GM23338 (cell line): ENCODE measurements at regions not wholly inside any gene's neighbourhood (a gene's known extent, or its start where the extent isn't known, plus 50 kb on each side); places are given as distances from the start of the nearest gene placed in this dataset.

Experiments
- ATAC-seq: fragments of 200-7000 bp; cut with Tn5 transposase; 3 replicates; pipeline ENCODE4 v1.9.1; 2020
- DNase-seq: peaks from one replicate; pipeline ENCODE4 v3.0.0-alpha.2; 2015; ENCODE audit warnings: low spot score
- H2AFZ ChIP-seq: fragments of 200-600 bp; sonication (generic); 2 replicates; pipeline ENCODE4 v1.8.0; 2016; ENCODE audit warnings: antibody characterized with exemption, mild to moderate bottlenecking, moderate library complexity
- H3F3A ChIP-seq: fragments of 200-600 bp; sonication (generic); replicated peaks from 2 replicates; pipeline ENCODE4 v1.8.0; 2017; ENCODE audit warnings: antibody characterized with exemption, mixed run types, low read depth
- H3K27ac ChIP-seq: fragments of 200-600 bp; sonication (generic); 2 replicates; pipeline ENCODE4 v1.6.1; 2016; ENCODE audit warnings: low read depth
- H3K27me3 ChIP-seq: fragments of 200-600 bp; sonication (generic); 2 replicates; pipeline ENCODE4 v1.8.0; 2016; ENCODE audit warnings: mild to moderate bottlenecking, mixed run types, moderate library complexity; ENCODE audit not compliant: insufficient read depth
- H3K36me3 ChIP-seq: fragments of 200-600 bp; sonication (generic); 2 replicates; pipeline ENCODE4 v1.8.0; 2016; ENCODE audit warnings: mild to moderate bottlenecking; ENCODE audit not compliant: insufficient read depth
- H3K4me1 ChIP-seq: fragments of 200-600 bp; sonication (generic); 2 replicates; pipeline ENCODE4 v1.8.0; 2016; ENCODE audit warnings: mild to moderate bottlenecking, moderate library complexity; ENCODE audit not compliant: insufficient read depth
- H3K4me2 ChIP-seq: fragments of 200-600 bp; sonication (generic); 2 replicates; pipeline ENCODE4 v1.7.1; 2017; ENCODE audit warnings: mixed run types
- H3K4me3 ChIP-seq: fragments of 200-600 bp; sonication (generic); 2 replicates; pipeline ENCODE4 v1.6.1; 2016; ENCODE audit warnings: mixed run types
- H3K79me2 ChIP-seq: fragments of 200-600 bp; sonication (generic); replicated peaks from 2 replicates; pipeline ENCODE4 v1.8.0; 2017; ENCODE audit warnings: mild to moderate bottlenecking; ENCODE audit not compliant: insufficient read depth
- H3K9me2 ChIP-seq: fragments of 200-600 bp; sonication (generic); 2 replicates; pipeline ENCODE4 v1.8.0; 2017; ENCODE audit not compliant: insufficient read depth
- H4K20me1 ChIP-seq: fragments of 200-600 bp; sonication (generic); replicated peaks from 2 replicates; pipeline ENCODE4 v1.8.0; 2017; ENCODE audit warnings: mild to moderate bottlenecking; ENCODE audit not compliant: insufficient read depth
- H3K27ac Mint-ChIP-seq: 2 replicates; pipeline ENCODE4 v1.8.0; 2020; ENCODE audit warnings: inconsistent platforms, mild to moderate bottlenecking, moderate library complexity, mixed read lengths
- H3K27me3 Mint-ChIP-seq: 3 replicates; pipeline ENCODE4 v1.8.0; 2022; ENCODE audit warnings: low read depth, mild to moderate bottlenecking, moderate library complexity, mixed read lengths, inconsistent platforms; ENCODE audit not compliant: insufficient read depth, poor library complexity
- H3K36me3 Mint-ChIP-seq: 3 replicates; pipeline ENCODE4 v1.8.0; 2021; ENCODE audit warnings: low read depth, mild to moderate bottlenecking, inconsistent platforms, moderate library complexity, mixed read lengths
- H3K4me1 Mint-ChIP-seq: 3 replicates; pipeline ENCODE4 v1.8.0; 2020; ENCODE audit warnings: mild to moderate bottlenecking, inconsistent platforms, mixed read lengths
- H3K4me3 Mint-ChIP-seq: 3 replicates; pipeline ENCODE4 v1.8.0; 2021; ENCODE audit warnings: moderate library complexity, mild to moderate bottlenecking, inconsistent platforms, mixed read lengths
- H3K9me3 Mint-ChIP-seq: 3 replicates; pipeline ENCODE4 v1.8.0; 2020; ENCODE audit warnings: moderate library complexity, mild to moderate bottlenecking, inconsistent platforms, mixed read lengths
- CREB1 ChIP-seq: fragments of 250-450 bp; sonication (Bioruptor Pico); IDR thresholded peaks from 2 replicates; pipeline ENCODE4 v1.5.0; 2020; ENCODE audit warnings: low read depth, mild to moderate bottlenecking, moderate library complexity
- ETS1 ChIP-seq: IDR thresholded peaks from 2 replicates; pipeline ENCODE4 v1.6.1; 2016; ENCODE audit warnings: antibody characterized with exemption
- EZH2 ChIP-seq: fragments of 200-600 bp; sonication (generic); IDR thresholded peaks from one replicate; pipeline ENCODE4 v1.8.0; 2017; ENCODE audit warnings: antibody characterized with exemption, mild to moderate bottlenecking, low read depth; ENCODE audit not compliant: unreplicated experiment
- EZH2phosphoT487 ChIP-seq: fragments of 200-600 bp; sonication (generic); IDR thresholded peaks from one replicate; pipeline ENCODE4 v1.8.1; 2018; ENCODE audit warnings: antibody characterized with exemption; ENCODE audit not compliant: unreplicated experiment
- JUNB ChIP-seq: IDR thresholded peaks from one replicate; pipeline ENCODE4 v1.6.1; 2016; ENCODE audit warnings: antibody characterized with exemption; ENCODE audit not compliant: unreplicated experiment
- NANOG ChIP-seq: IDR thresholded peaks from 2 replicates; pipeline ENCODE4 v1.6.1; 2016; ENCODE audit warnings: antibody characterized with exemption, borderline replicate concordance
- POLR2AphosphoS5 ChIP-seq: IDR thresholded peaks from 2 replicates; pipeline ENCODE4 v1.6.1; 2016; ENCODE audit warnings: antibody characterized with exemption, low read depth
- REST ChIP-seq: IDR thresholded peaks from one replicate; pipeline ENCODE4 v1.6.1; 2018; ENCODE audit warnings: antibody characterized with exemption; ENCODE audit not compliant: unreplicated experiment
- STAT1 ChIP-seq: IDR thresholded peaks from one replicate; pipeline ENCODE4 v1.6.1; 2016; ENCODE audit warnings: antibody characterized with exemption; ENCODE audit not compliant: unreplicated experiment
- ZNF114 ChIP-seq: fragments of 250-450 bp; sonication (Bioruptor Pico); IDR thresholded peaks from 2 replicates; pipeline ENCODE4 v1.5.0; 2020; ENCODE audit warnings: mild to moderate bottlenecking, moderate library complexity
- ZNF331 ChIP-seq: fragments of 250-450 bp; sonication (Bioruptor Pico); IDR thresholded peaks from 2 replicates; pipeline ENCODE4 v1.5.0; 2020; ENCODE audit warnings: low read depth, mild to moderate bottlenecking, moderate library complexity
- ZNF462 ChIP-seq: fragments of 250-450 bp; sonication (Bioruptor Pico); IDR thresholded peaks from 2 replicates; pipeline ENCODE4 v1.5.0; 2020; ENCODE audit warnings: mild to moderate bottlenecking, moderate library complexity
- TF ChIP-seq, protein P1 (sequence below), 2 experiments: fragments of 200-600 bp in 1 of 2; sonication (generic) in 1 of 2; conservative IDR thresholded peaks; 2 replicates each; pipeline versions ENCODE4 v1.5.1 to v1.6.1; 2016 to 2017; ENCODE audit warnings: antibody characterized with exemption in 2 of 2, low read depth in 2 of 2, mild to moderate bottlenecking in 2 of 2, moderate library complexity in 1 of 2

DNA sequence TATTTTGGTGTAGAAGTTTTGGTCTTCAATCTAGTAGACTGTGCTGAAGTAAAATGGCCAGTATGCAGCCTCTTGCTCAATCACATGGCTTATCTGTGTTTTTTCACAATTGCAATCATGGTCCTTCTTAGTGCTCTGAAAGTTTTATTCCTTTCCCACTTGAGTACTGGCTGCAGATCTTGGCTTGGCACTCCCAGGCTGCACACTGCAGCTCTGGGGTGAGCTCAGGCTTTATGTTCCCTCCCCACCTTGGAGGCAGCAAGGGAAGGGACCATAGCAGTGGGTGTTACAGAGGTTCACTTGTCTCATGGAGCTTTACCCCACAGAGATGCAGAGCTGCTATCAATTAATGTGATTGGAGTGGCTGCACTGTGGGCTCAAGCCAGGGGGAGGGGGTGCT, 156.0 kb downstream of the TENT5D start:
- no peak overlapping the region for H3K27ac Mint-ChIP-seq
- Histone ChIP-seq H3K36me3 (no peaks in the 10 kb centered on the region), H3F3A (no peaks in the 10 kb centered on the region), H3K27ac (no peak overlapping the region), H3K79me2 (no peaks in the 10 kb centered on the region), H3K9me2 (no peaks in the 10 kb centered on the region), H3K27me3 (no peaks in the 10 kb centered on the region), H4K20me1 (no peaks in the 10 kb centered on the region), H2AFZ (no peak overlapping the region), H3K4me1 (no peaks in the 10 kb centered on the region), H3K4me3 (no peak overlapping the region), H3K4me2 (no peak overlapping the region)
- peaks cover 6% of the 10 kb centered on the region; the same call in 1 of the 3 replicates for H3K36me3 Mint-ChIP-seq
- TF ChIP-seq STAT1 (no peak), POLR2AphosphoS5 (no peak), ZNF462 (CRISPR knock-in tag) (no peak), EZH2phosphoT487 (no peak), EZH2 (no peak), CREB1 (CRISPR knock-in tag) (no peak), ZNF114 (CRISPR knock-in tag) (no peak), NANOG (no peak), JUNB (no peak), ZNF331 (CRISPR knock-in tag) (no peak), REST (no peak), ETS1 (no peak)
- TF ChIP-seq, protein P1, sequence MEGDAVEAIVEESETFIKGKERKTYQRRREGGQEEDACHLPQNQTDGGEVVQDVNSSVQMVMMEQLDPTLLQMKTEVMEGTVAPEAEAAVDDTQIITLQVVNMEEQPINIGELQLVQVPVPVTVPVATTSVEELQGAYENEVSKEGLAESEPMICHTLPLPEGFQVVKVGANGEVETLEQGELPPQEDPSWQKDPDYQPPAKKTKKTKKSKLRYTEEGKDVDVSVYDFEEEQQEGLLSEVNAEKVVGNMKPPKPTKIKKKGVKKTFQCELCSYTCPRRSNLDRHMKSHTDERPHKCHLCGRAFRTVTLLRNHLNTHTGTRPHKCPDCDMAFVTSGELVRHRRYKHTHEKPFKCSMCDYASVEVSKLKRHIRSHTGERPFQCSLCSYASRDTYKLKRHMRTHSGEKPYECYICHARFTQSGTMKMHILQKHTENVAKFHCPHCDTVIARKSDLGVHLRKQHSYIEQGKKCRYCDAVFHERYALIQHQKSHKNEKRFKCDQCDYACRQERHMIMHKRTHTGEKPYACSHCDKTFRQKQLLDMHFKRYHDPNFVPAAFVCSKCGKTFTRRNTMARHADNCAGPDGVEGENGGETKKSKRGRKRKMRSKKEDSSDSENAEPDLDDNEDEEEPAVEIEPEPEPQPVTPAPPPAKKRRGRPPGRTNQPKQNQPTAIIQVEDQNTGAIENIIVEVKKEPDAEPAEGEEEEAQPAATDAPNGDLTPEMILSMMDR (conservative IDR thresholded peaks at IDR 0.05; ENCODE audit: low read depth in 2 of 2): no peak
- no peak for ATAC-seq
- no peak overlapping the region for H3K4me3 Mint-ChIP-seq
- peaks cover 16% of the 10 kb centered on the region for H3K9me3 Mint-ChIP-seq
- H3K4me1 Mint-ChIP-seq: peaks cover 3% of the 10 kb centered on the region; the same call in 1 of the 3 replicates
- peaks cover 2% of the 10 kb centered on the region for H3K27me3 Mint-ChIP-seq
- no peak for DNase-seq
